ENCODE measurements at regions not wholly inside any gene's neighbourhood (a gene's known extent, or its start where the extent isn't known, plus 50 kb on each side); places are given as distances from the start of the nearest gene placed in this dataset.

- no peak for TF ChIP-seq CTCF (IDR thresholded peaks at IDR 0.05)
- TF ChIP-seq POLR2A (IDR thresholded peaks at IDR 0.05): no peak
- TF ChIP-seq POLR2AphosphoS5 (IDR thresholded peaks at IDR 0.05): no peak
- no peak for TF ChIP-seq EP300 (IDR thresholded peaks at IDR 0.05)
These were observed 145.4 kb upstream of the EGFLAM start for GRCh38 chr5:38112938-38113337.
